ENCODE measurements at regions not wholly inside any gene's neighbourhood (a gene's known extent, or its start where the extent isn't known, plus 50 kb on each side); places are given as distances from the start of the nearest gene placed in this dataset.

GRCh38 chr3:30069056-30069455, 537.3 kb upstream of the TGFBR2 start:
- DNase-seq: no peak

GRCh38 chr3:30073040-30073439, 533.4 kb upstream of the TGFBR2 start:
- DNase-seq: no peak

- DNase-seq: no peak
These were observed 532.8 kb upstream of the TGFBR2 start for GRCh38 chr3:30073622-30074021.

GRCh38 chr3:30075514-30075913, 530.9 kb upstream of the TGFBR2 start:
- DNase-seq: no peak

GRCh38 chr3:30076899-30077298, 529.5 kb upstream of the TGFBR2 start:
- DNase-seq: no peak

GRCh38 chr3:30077746-30078145, 528.7 kb upstream of the TGFBR2 start:
- no peak for DNase-seq

GRCh38 chr3:30078736-30079135, 527.7 kb upstream of the TGFBR2 start:
- no peak for DNase-seq

- DNase-seq: no peak
These were observed 524.5 kb upstream of the TGFBR2 start for GRCh38 chr3:30081904-30082303.

- no peak for DNase-seq
These were observed 523.7 kb upstream of the TGFBR2 start for GRCh38 chr3:30082652-30083051.

GRCh38 chr3:30083315-30083714, 523.1 kb upstream of the TGFBR2 start:
- DNase-seq: no peak

GRCh38 chr3:30084316-30084715, 522.1 kb upstream of the TGFBR2 start:
- no peak for DNase-seq

- no peak for DNase-seq
These were observed 521.4 kb upstream of the TGFBR2 start for GRCh38 chr3:30084971-30085403.

- DNase-seq: no peak
These were observed 520.9 kb upstream of the TGFBR2 start for GRCh38 chr3:30085486-30085885.

- no peak for DNase-seq
These were observed 514.7 kb upstream of the TGFBR2 start for GRCh38 chr3:30091686-30092085.

- DNase-seq: no peak
These were observed 509.3 kb upstream of the TGFBR2 start for GRCh38 chr3:30097022-30097650.

- no peak for DNase-seq
These were observed 508.2 kb upstream of the TGFBR2 start for GRCh38 chr3:30098243-30098642.

GRCh38 chr3:30098653-30099455, 507.5 kb upstream of the TGFBR2 start:
- no peak for DNase-seq

GRCh38 chr3:30102356-30102755, 504.0 kb upstream of the TGFBR2 start:
- no peak for DNase-seq

GRCh38 chr3:30103186-30103585, 503.2 kb upstream of the TGFBR2 start:
- DNase-seq: no peak

- DNase-seq: no peak
These were observed 498.9 kb upstream of the TGFBR2 start for GRCh38 chr3:30107531-30107930.

GRCh38 chr3:30112411-30112810, 494.0 kb upstream of the TGFBR2 start:
- no peak for DNase-seq

- peak; percentile 19 for DNase-seq
These were observed 493.4 kb upstream of the TGFBR2 start for GRCh38 chr3:30112902-30113484.

GRCh38 chr3:30113906-30114305, 492.5 kb upstream of the TGFBR2 start:
- no peak for DNase-seq

GRCh38 chr3:30114918-30115317, 491.5 kb upstream of the TGFBR2 start:
- no peak for DNase-seq

All from NCI-H1105 (cell line).